PC-3 (cell line): ENCODE measurements at regions not wholly inside any gene's neighbourhood (a gene's known extent, or its start where the extent isn't known, plus 50 kb on each side); places are given as distances from the start of the nearest gene placed in this dataset.

Source experiments
- ATAC-seq: fragments of 200-7000 bp; cut with Tn5 transposase; 2 replicates; pipeline ENCODE4 v1.9.1; 2020; ENCODE audit warnings: mild to moderate bottlenecking, moderate library complexity
- BruUV-seq: library from RNA; stranded (reverse); fragments of 400-500 nt; replicated peaks from 2 replicates; lab custom pipeline; 2021; lab: Mats Ljungman, UMichigan
- CTCF ChIA-PET: fragments of 300-600 bp; sonication (Branson Sonifier 250); formaldehyde crosslinking; loops from one replicate; lab custom pipeline; 2022; ENCODE audit warnings: antibody characterized with exemption; lab: Charles Lee
- POLR2A ChIA-PET: fragments of 300-600 bp; sonication (Branson Sonifier 250); formaldehyde crosslinking; loops from one replicate; lab custom pipeline; 2022; ENCODE audit warnings: antibody characterized with exemption; ENCODE audit not compliant: unreplicated experiment; lab: Charles Lee
- DNase-seq: peaks from one replicate; pipeline ENCODE4 v3.0.0-alpha.2; 2015
- H2AFZ ChIP-seq: fragments of 300-600 bp; sonication (generic); 2 replicates; pipeline ENCODE4 v1.6.0; 2016; ENCODE audit warnings: antibody characterized with exemption, low read length
- H3F3A ChIP-seq: fragments of 300-600 bp; sonication (generic); one replicate; pipeline ENCODE4 v1.6.0; 2017; ENCODE audit warnings: antibody characterized with exemption, low read length, control low read depth, mild to moderate bottlenecking; ENCODE audit not compliant: unreplicated experiment
- H3K27ac ChIP-seq: fragments of 300-600 bp; sonication (generic); 2 replicates; pipeline ENCODE4 v1.5.1; 2016; ENCODE audit warnings: mild to moderate bottlenecking, low read length
- H3K27me3 ChIP-seq: fragments of 300-600 bp; sonication (generic); 2 replicates; pipeline ENCODE4 v1.6.1; 2016; ENCODE audit warnings: low read length, mixed read lengths
- H3K36me3 ChIP-seq: fragments of 300-600 bp; sonication (generic); 2 replicates; pipeline ENCODE4 v1.6.1; 2016; ENCODE audit warnings: low read depth, mixed run types, low read length, mixed read lengths
- H3K4me1 ChIP-seq: fragments of 300-600 bp; sonication (generic); 2 replicates; pipeline ENCODE4 v1.5.1; 2016; ENCODE audit warnings: low read length; ENCODE audit not compliant: insufficient read depth
- H3K4me2 ChIP-seq: fragments of 300-600 bp; sonication (generic); 2 replicates; pipeline ENCODE4 v1.6.0; 2016; ENCODE audit warnings: low read length
- H3K4me3 ChIP-seq: fragments of 300-600 bp; sonication (generic); 2 replicates; pipeline ENCODE4 v1.5.1; 2016; ENCODE audit warnings: mild to moderate bottlenecking, low read length, mixed read lengths
- H3K79me2 ChIP-seq: fragments of 300-600 bp; sonication (generic); 2 replicates; pipeline ENCODE4 v1.6.1; 2017; ENCODE audit warnings: low read length, mixed read lengths
- H3K9ac ChIP-seq: fragments of 300-600 bp; sonication (generic); 2 replicates; pipeline ENCODE4 v1.6.0; 2016; ENCODE audit warnings: mild to moderate bottlenecking, low read length
- H3K9me2 ChIP-seq: fragments of 300-600 bp; sonication (generic); replicated peaks from 2 replicates; pipeline ENCODE4 v1.6.1; 2016; ENCODE audit warnings: mixed run types, low read length, mixed read lengths
- H3K9me3 ChIP-seq: fragments of 300-600 bp; sonication (generic); 2 replicates; pipeline ENCODE4 v1.6.1; 2016; ENCODE audit warnings: low read length, mixed read lengths
- H4K20me1 ChIP-seq: fragments of 300-600 bp; sonication (generic); 2 replicates; pipeline ENCODE4 v1.6.1; 2016; ENCODE audit warnings: low read length, mixed read lengths
- CTCF ChIP-seq: fragments of 300-600 bp; sonication (generic); conservative IDR thresholded peaks from 2 replicates; pipeline ENCODE4 v1.5.1; 2017; ENCODE audit warnings: antibody characterized with exemption, low read depth, mild to moderate bottlenecking, low read length
- EZH2 ChIP-seq: fragments of 300-600 bp; sonication (generic); IDR thresholded peaks from one replicate; pipeline ENCODE4 v1.6.1; 2017; ENCODE audit warnings: antibody characterized with exemption, mild to moderate bottlenecking, low read length; ENCODE audit not compliant: unreplicated experiment
- EZH2phosphoT487 ChIP-seq: fragments of 300-600 bp; sonication (generic); IDR thresholded peaks from 2 replicates; pipeline ENCODE4 v1.6.1; 2018; ENCODE audit warnings: mild to moderate bottlenecking, antibody characterized with exemption, low read length, borderline replicate concordance
- intact Hi-C: fragments of 100-400 bp; cut with micrococcal nuclease; formaldehyde crosslinking; loops from 2 replicates; pipeline ENCODE4 v1.9.0; 2023

GRCh38 chr5:8396246-8396645 is 527.3 kb downstream of the MTRR start:
- ATAC-seq (peak; percentile 45), DNase-seq (peak; percentile 53)
- Histone ChIP-seq H2AFZ (no peak overlapping the region), H3K79me2 (no peaks in the 10 kb centered on the region), H4K20me1 (no peaks in the 10 kb centered on the region), H3K4me3 (no peak overlapping the region), H3K4me1 (peaks cover 15% of the 10 kb centered on the region), H3K9me3 (no peaks in the 10 kb centered on the region), H3F3A (no peaks in the 10 kb centered on the region), H3K36me3 (no peaks in the 10 kb centered on the region), H3K4me2 (peak overlapping the region; percentile 15; the same call in 1 of the 2 replicates), H3K27me3 (no peaks in the 10 kb centered on the region), H3K9me2 (no peaks in the 10 kb centered on the region), H3K9ac (no peak overlapping the region), H3K27ac (peak overlapping the region; percentile 39)
- no TSS peak for BruUV-seq
- TF ChIP-seq EZH2phosphoT487 (no peak), EZH2 (no peak), CTCF (no peak)
- CTCF ChIA-PET, result no interaction called here
- intact Hi-C loops, result no loop called here
- POLR2A ChIA-PET, result no interaction called here

- H3K9me2 ChIP-seq, result no peaks in the 10 kb centered on the region
- ChIA-PET CTCF (no interaction called here), POLR2A (no interaction called here)
- H3K4me1 ChIP-seq, result peaks cover 15% of the 10 kb centered on the region
- no peak overlapping the region for H2AFZ ChIP-seq
- no peaks in the 10 kb centered on the region for H3F3A ChIP-seq
- H3K27me3 ChIP-seq, result no peaks in the 10 kb centered on the region
- TF ChIP-seq CTCF (no peak), EZH2 (no peak), EZH2phosphoT487 (no peak)
- intact Hi-C loops, result no loop called here
- H3K4me3 ChIP-seq, result no peak overlapping the region
- H3K9ac ChIP-seq, result no peak overlapping the region
- H3K27ac ChIP-seq, result peak overlapping the region; percentile 39
- no peaks in the 10 kb centered on the region for H3K36me3 ChIP-seq
- BruUV-seq, result no TSS peak
- no peaks in the 10 kb centered on the region for H3K9me3 ChIP-seq
- H3K79me2 ChIP-seq, result no peaks in the 10 kb centered on the region
- DNase-seq, result peak; percentile 49
- H3K4me2 ChIP-seq, result peak overlapping the region; percentile 15; the same call in 1 of the 2 replicates
- no peaks in the 10 kb centered on the region for H4K20me1 ChIP-seq
- no peak for ATAC-seq
Measured at GRCh38 chr5:8396756-8397155, 527.8 kb downstream of the MTRR start.

GRCh38 chr5:8399471-8399870 is 530.5 kb downstream of the MTRR start:
- Histone ChIP-seq H3K4me1 (peaks cover 15% of the 10 kb centered on the region), H3F3A (no peaks in the 10 kb centered on the region), H3K9ac (no peak overlapping the region), H3K4me3 (no peak overlapping the region), H3K27me3 (no peaks in the 10 kb centered on the region), H3K9me2 (no peaks in the 10 kb centered on the region), H3K9me3 (no peaks in the 10 kb centered on the region), H2AFZ (no peak overlapping the region), H3K4me2 (no peak overlapping the region), H3K27ac (no peak overlapping the region), H4K20me1 (no peaks in the 10 kb centered on the region), H3K79me2 (no peaks in the 10 kb centered on the region), H3K36me3 (no peaks in the 10 kb centered on the region)
- ATAC-seq (no peak), DNase-seq (no peak)
- CTCF ChIA-PET, result no interaction called here
- intact Hi-C loops, result no loop called here
- POLR2A ChIA-PET, result no interaction called here
- TF ChIP-seq EZH2phosphoT487, result no peak
- TF ChIP-seq CTCF, result no peak
- TF ChIP-seq EZH2, result no peak
- no TSS peak for BruUV-seq
